GM12873 (cell line): ENCODE measurements at regions not wholly inside any gene's neighbourhood (a gene's known extent, or its start where the extent isn't known, plus 50 kb on each side); places are given as distances from the start of the nearest gene placed in this dataset.

Source experiments
- CTCF ChIP-seq: IDR thresholded peaks from 2 replicates; pipeline ENCODE4 v1.5.1; 2012; ENCODE audit warnings: low read depth, mild to moderate bottlenecking, moderate library complexity, low read length, control low read depth; ENCODE audit not compliant: insufficient read depth; ENCODE audit errors: missing control alignments

- TF ChIP-seq CTCF, result no peak
Observed at GRCh38 chr10:65556006-65556405, 1369.8 kb upstream of the LRRTM3 start.

- TF ChIP-seq CTCF, result no peak
Observed at GRCh38 chr10:65559369-65559768, 1366.5 kb upstream of the LRRTM3 start.

- no peak for TF ChIP-seq CTCF
Observed at GRCh38 chr10:65565246-65565645, 1360.6 kb upstream of the LRRTM3 start.

GRCh38 chr10:65566906-65567305 lies 1358.9 kb upstream of the LRRTM3 start:
- no peak for TF ChIP-seq CTCF

GRCh38 chr10:65570143-65571010 lies 1355.5 kb upstream of the LRRTM3 start:
- TF ChIP-seq CTCF, result no peak

- TF ChIP-seq CTCF, result no peak
Observed at GRCh38 chr10:65571011-65571570, 1354.7 kb upstream of the LRRTM3 start.

GRCh38 chr10:65581426-65582026 lies 1344.3 kb upstream of the LRRTM3 start:
- TF ChIP-seq CTCF, result no peak
